ENCODE measurements at regions not wholly inside any gene's neighbourhood (a gene's known extent, or its start where the extent isn't known, plus 50 kb on each side); places are given as distances from the start of the nearest gene placed in this dataset.

GRCh38 chr4:130197946-130198345 lies 1102.0 kb downstream of the C4orf33 start:
- Histone ChIP-seq H3K4me3 (ENCODE audit: low read length in 3 of 3) (no peak overlapping the region), H3K27ac (ENCODE audit: low read depth in 2 of 2, low read length in 2 of 2) (no peak overlapping the region), H3K36me3 (ENCODE audit: control insufficient read depth in 2 of 3, insufficient read depth in 3 of 3, low read length in 3 of 3) (no peaks in the 10 kb centered on the region), H3K27me3 (ENCODE audit: control insufficient read depth, insufficient read depth, low read length) (no peaks in the 10 kb centered on the region), H3K9me3 (ENCODE audit: control insufficient read depth in 2 of 3, insufficient read depth in 1 of 3, low read length in 3 of 3) (peaks cover 0 to 7% (median 2%) of the 10 kb centered on the region in 3 donors), H3K4me1 (ENCODE audit: control insufficient read depth in 2 of 3, insufficient read depth in 2 of 3, low read depth in 1 of 3, low read length in 3 of 3) (no peaks in the 10 kb centered on the region), H3K9ac (ENCODE audit: low read length in 3 of 3) (no peak overlapping the region)
- FAIRE-seq (no peak), DNase-seq (no peak)
- TF ChIP-seq CTCF (IDR thresholded peaks at IDR 0.05; ENCODE audit: borderline replicate concordance, extremely low read depth, insufficient read depth), result no peak
- intact Hi-C loops (cut with DNase I), result no loop called here

GRCh38 chr4:130203571-130203970 lies 1107.6 kb downstream of the C4orf33 start:
- no peak overlapping the region for H3K9ac ChIP-seq (ENCODE audit: low read length in 3 of 3)
- FAIRE-seq (no peak), DNase-seq (no peak)
- peaks cover 0 to 9% (median 2%) of the 10 kb centered on the region in 3 donors for H3K9me3 ChIP-seq (ENCODE audit: control insufficient read depth in 2 of 3, insufficient read depth in 1 of 3, low read length in 3 of 3)
- intact Hi-C loops (cut with DNase I), result no loop called here
- no peak overlapping the region for H3K27ac ChIP-seq (ENCODE audit: low read depth in 2 of 2, low read length in 2 of 2)
- H3K4me3 ChIP-seq (ENCODE audit: low read length in 3 of 3), result no peak overlapping the region
- TF ChIP-seq CTCF (IDR thresholded peaks at IDR 0.05; ENCODE audit: borderline replicate concordance, extremely low read depth, insufficient read depth), result no peak
- H3K36me3 ChIP-seq (ENCODE audit: control insufficient read depth in 2 of 3, insufficient read depth in 3 of 3, low read length in 3 of 3), result no peaks in the 10 kb centered on the region
- H3K27me3 ChIP-seq (ENCODE audit: control insufficient read depth, insufficient read depth, low read length), result no peaks in the 10 kb centered on the region
- no peaks in the 10 kb centered on the region for H3K4me1 ChIP-seq (ENCODE audit: control insufficient read depth in 2 of 3, insufficient read depth in 2 of 3, low read depth in 1 of 3, low read length in 3 of 3)

GRCh38 chr4:130210864-130211263 lies 1114.9 kb downstream of the C4orf33 start:
- Histone ChIP-seq H3K9ac (ENCODE audit: low read length in 3 of 3) (no peak overlapping the region), H3K36me3 (ENCODE audit: control insufficient read depth in 2 of 3, insufficient read depth in 3 of 3, low read length in 3 of 3) (no peaks in the 10 kb centered on the region), H3K9me3 (ENCODE audit: control insufficient read depth in 2 of 3, insufficient read depth in 1 of 3, low read length in 3 of 3) (no peaks in the 10 kb centered on the region), H3K4me1 (ENCODE audit: control insufficient read depth in 2 of 3, insufficient read depth in 2 of 3, low read depth in 1 of 3, low read length in 3 of 3) (no peaks in the 10 kb centered on the region), H3K27ac (ENCODE audit: low read depth in 2 of 2, low read length in 2 of 2) (no peak overlapping the region), H3K27me3 (ENCODE audit: control insufficient read depth, insufficient read depth, low read length) (no peaks in the 10 kb centered on the region), H3K4me3 (ENCODE audit: low read length in 3 of 3) (no peak overlapping the region)
- no peak for DNase-seq
- intact Hi-C loops (cut with DNase I), result no loop called here
- no peak for FAIRE-seq
- TF ChIP-seq CTCF (IDR thresholded peaks at IDR 0.05; ENCODE audit: borderline replicate concordance, extremely low read depth, insufficient read depth), result no peak

- Histone ChIP-seq H3K27ac (ENCODE audit: low read depth in 2 of 2, low read length in 2 of 2) (no peak overlapping the region), H3K4me3 (ENCODE audit: low read length in 3 of 3) (no peak overlapping the region), H3K9me3 (ENCODE audit: control insufficient read depth in 2 of 3, insufficient read depth in 1 of 3, low read length in 3 of 3) (no peaks in the 10 kb centered on the region), H3K27me3 (ENCODE audit: control insufficient read depth, insufficient read depth, low read length) (no peaks in the 10 kb centered on the region), H3K4me1 (ENCODE audit: control insufficient read depth in 2 of 3, insufficient read depth in 2 of 3, low read depth in 1 of 3, low read length in 3 of 3) (no peaks in the 10 kb centered on the region), H3K9ac (ENCODE audit: low read length in 3 of 3) (no peak overlapping the region), H3K36me3 (ENCODE audit: control insufficient read depth in 2 of 3, insufficient read depth in 3 of 3, low read length in 3 of 3) (no peaks in the 10 kb centered on the region)
- TF ChIP-seq CTCF (IDR thresholded peaks at IDR 0.05; ENCODE audit: borderline replicate concordance, extremely low read depth, insufficient read depth), result no peak
- FAIRE-seq (no peak), DNase-seq (no peak)
- intact Hi-C loops (cut with DNase I), result no loop called here
Measured at GRCh38 chr4:130214268-130214667, 1118.3 kb downstream of the C4orf33 start.

Measured in kidney (tissue), 13 donors.